ENCODE measurements at regions not wholly inside any gene's neighbourhood (a gene's known extent, or its start where the extent isn't known, plus 50 kb on each side); places are given as distances from the start of the nearest gene placed in this dataset.

- ChIA-PET CTCF (no interaction called here), RAD21 (ENCODE audit: unreplicated experiment) (no interaction called here), POLR2A (no interaction called here), SMC1A (ENCODE audit: uncharacterized antibody, unreplicated experiment) (no interaction called here)
- FAIRE-seq (no peak), DNase-seq (ENCODE audit: low read depth, low spot score) (no peak), ATAC-seq (no peak)
- 58% methylated on average over 6 of the region's 6 CpGs for WGBS (ENCODE audit: insufficient coverage, insufficient replicate concordance, low lambda C conversion rate, missing lambda C conversion rate)
- Histone ChIP-seq H3K27me3 (replicated peaks in 1 of 2; ENCODE audit: control insufficient read depth in 2 of 2, insufficient read depth in 2 of 2, low read length in 1 of 2) (no peaks in the 10 kb centered on the region), H3K79me2 (ENCODE audit: control insufficient read depth, insufficient read depth, low read length) (no peaks in the 10 kb centered on the region), H3K4me3 (no peak overlapping the region), H3K4me1 (ENCODE audit: control insufficient read depth, insufficient read depth, low read length) (no peaks in the 10 kb centered on the region), H3K9ac (ENCODE audit: control insufficient read depth, insufficient read depth, low read length) (no peak overlapping the region), H3K27ac (ENCODE audit: control insufficient read depth, insufficient read depth) (no peak overlapping the region), H3K4me2 (ENCODE audit: control insufficient read depth, insufficient read depth) (no peak overlapping the region), H3K9me3 (replicated peaks; ENCODE audit: control insufficient read depth, insufficient read depth, low read length) (no peaks in the 10 kb centered on the region), H4K20me1 (ENCODE audit: control insufficient read depth, insufficient read depth) (no peaks in the 10 kb centered on the region), H2AFZ (ENCODE audit: control insufficient read depth, low read depth, low read length) (no peak overlapping the region), H3K36me3 (ENCODE audit: control insufficient read depth in 2 of 2, insufficient read depth in 2 of 2, low read length in 1 of 2) (no peaks in the 10 kb centered on the region)
- intact Hi-C loops (cut with micrococcal nuclease; ENCODE audit: unreplicated experiment) = no loop called here
- in situ Hi-C loops (cut with MboI) = no loop called here
- TF ChIP-seq CTCF (IDR thresholded peaks at IDR 0.05 in 2 of 3, conservative IDR thresholded peaks at IDR 0.05 in 1 of 3; ENCODE audit: control insufficient read depth in 2 of 3, extremely low read depth in 1 of 3, insufficient read depth in 1 of 3, low read depth in 3 of 3, low read length in 3 of 3) (peak in 2 of 3 experiments; percentile 11 to 21; a peak in 1 of 6 replicates), JUNB (IDR thresholded peaks at IDR 0.05) (no peak)
- no TSS peak for BruUV-seq (replicated peaks)
Observed at GRCh38 chr10:120999868-121000267, 148.7 kb downstream of the WDR11 start.

GRCh38 chr10:121002586-121003205 is 151.5 kb downstream of the WDR11 start:
- H3K27ac ChIP-seq (ENCODE audit: control insufficient read depth, insufficient read depth) = no peak overlapping the region
- ChIA-PET CTCF (no interaction called here), POLR2A (no interaction called here), RAD21 (ENCODE audit: unreplicated experiment) (no interaction called here), SMC1A (ENCODE audit: uncharacterized antibody, unreplicated experiment) (no interaction called here)
- H3K4me3 ChIP-seq = no peak overlapping the region
- H3K36me3 ChIP-seq (ENCODE audit: control insufficient read depth in 2 of 2, insufficient read depth in 2 of 2, low read length in 1 of 2) = no peaks in the 10 kb centered on the region
- no peak for ATAC-seq
- no peaks in the 10 kb centered on the region; the same call in 1 of the 3 replicates for H3K9me3 ChIP-seq (replicated peaks; ENCODE audit: control insufficient read depth, insufficient read depth, low read length)
- no TSS peak for BruUV-seq (replicated peaks)
- no peak overlapping the region for H3K4me2 ChIP-seq (ENCODE audit: control insufficient read depth, insufficient read depth)
- WGBS (ENCODE audit: insufficient coverage, insufficient replicate concordance, low lambda C conversion rate, missing lambda C conversion rate) = 11% methylated on average over 6 of the region's 6 CpGs
- no peak for DNase-seq (ENCODE audit: low read depth, low spot score)
- in situ Hi-C loops (cut with MboI) = no loop called here
- H3K27me3 ChIP-seq (replicated peaks in 1 of 2; ENCODE audit: control insufficient read depth in 2 of 2, insufficient read depth in 2 of 2, low read length in 1 of 2) = no peaks in the 10 kb centered on the region
- no peaks in the 10 kb centered on the region for H4K20me1 ChIP-seq (ENCODE audit: control insufficient read depth, insufficient read depth)
- no peak for FAIRE-seq
- H3K79me2 ChIP-seq (ENCODE audit: control insufficient read depth, insufficient read depth, low read length) = no peaks in the 10 kb centered on the region
- H2AFZ ChIP-seq (ENCODE audit: control insufficient read depth, low read depth, low read length) = no peak overlapping the region
- intact Hi-C loops (cut with micrococcal nuclease; ENCODE audit: unreplicated experiment) = no loop called here
- H3K9ac ChIP-seq (ENCODE audit: control insufficient read depth, insufficient read depth, low read length) = no peak overlapping the region
- no peaks in the 10 kb centered on the region for H3K4me1 ChIP-seq (ENCODE audit: control insufficient read depth, insufficient read depth, low read length)
- TF ChIP-seq CBX3 (IDR thresholded peaks at IDR 0.05; ENCODE audit: borderline replicate concordance, low read depth) = no peak
- no peak for TF ChIP-seq HCFC1 (IDR thresholded peaks at IDR 0.05; ENCODE audit: low read length)

Measured in GM12878 (cell line).